Forelimb muscle (tissue), 1 donor: ENCODE measurements at regions not wholly inside any gene's neighbourhood (a gene's known extent, or its start where the extent isn't known, plus 50 kb on each side); places are given as distances from the start of the nearest gene placed in this dataset.

Experiments
- DNase-seq: peaks from one replicate; pipeline ENCODE4 v3.0.0-alpha.2; 2013; ENCODE audit warnings: low read depth

- DNase-seq, result no peak
Measured at GRCh38 chr1:192945390-192946130, 113.6 kb downstream of the UCHL5 start.

- DNase-seq, result no peak
Measured at GRCh38 chr1:192949783-192950182, 109.4 kb downstream of the UCHL5 start.

- DNase-seq, result no peak
Measured at GRCh38 chr1:192950926-192951325, 108.2 kb downstream of the UCHL5 start.

GRCh38 chr1:192951691-192952460 is 107.3 kb downstream of the UCHL5 start:
- DNase-seq, result peak; percentile 17

GRCh38 chr1:192952646-192953045 is 106.5 kb downstream of the UCHL5 start:
- no peak for DNase-seq

- DNase-seq, result no peak
Measured at GRCh38 chr1:192954705-192955265, 104.4 kb downstream of the UCHL5 start.

- DNase-seq, result no peak
Measured at GRCh38 chr1:192958350-192958749, 100.8 kb downstream of the UCHL5 start.

- DNase-seq, result no peak
Measured at GRCh38 chr1:192958871-192959270, 100.3 kb downstream of the UCHL5 start.

- no peak for DNase-seq
Measured at GRCh38 chr1:192959657-192960186, 99.4 kb downstream of the UCHL5 start.
